PC-3 (cell line): ENCODE measurements at regions not wholly inside any gene's neighbourhood (a gene's known extent, or its start where the extent isn't known, plus 50 kb on each side); places are given as distances from the start of the nearest gene placed in this dataset.

ENCODE experiments used
- ATAC-seq: fragments of 200-7000 bp; cut with Tn5 transposase; 2 replicates; pipeline ENCODE4 v1.9.1; 2020; ENCODE audit warnings: mild to moderate bottlenecking, moderate library complexity
- BruUV-seq: library from RNA; stranded (reverse); fragments of 400-500 nt; replicated peaks from 2 replicates; lab custom pipeline; 2021; lab: Mats Ljungman, UMichigan
- CTCF ChIA-PET: fragments of 300-600 bp; sonication (Branson Sonifier 250); formaldehyde crosslinking; loops from one replicate; lab custom pipeline; 2022; ENCODE audit warnings: antibody characterized with exemption; lab: Charles Lee
- POLR2A ChIA-PET: fragments of 300-600 bp; sonication (Branson Sonifier 250); formaldehyde crosslinking; loops from one replicate; lab custom pipeline; 2022; ENCODE audit warnings: antibody characterized with exemption; ENCODE audit not compliant: unreplicated experiment; lab: Charles Lee
- DNase-seq: peaks from one replicate; pipeline ENCODE4 v3.0.0-alpha.2; 2015
- H2AFZ ChIP-seq: fragments of 300-600 bp; sonication (generic); 2 replicates; pipeline ENCODE4 v1.6.0; 2016; ENCODE audit warnings: antibody characterized with exemption, low read length
- H3F3A ChIP-seq: fragments of 300-600 bp; sonication (generic); one replicate; pipeline ENCODE4 v1.6.0; 2017; ENCODE audit warnings: antibody characterized with exemption, low read length, control low read depth, mild to moderate bottlenecking; ENCODE audit not compliant: unreplicated experiment
- H3K27ac ChIP-seq: fragments of 300-600 bp; sonication (generic); 2 replicates; pipeline ENCODE4 v1.5.1; 2016; ENCODE audit warnings: mild to moderate bottlenecking, low read length
- H3K27me3 ChIP-seq: fragments of 300-600 bp; sonication (generic); 2 replicates; pipeline ENCODE4 v1.6.1; 2016; ENCODE audit warnings: low read length, mixed read lengths
- H3K36me3 ChIP-seq: fragments of 300-600 bp; sonication (generic); 2 replicates; pipeline ENCODE4 v1.6.1; 2016; ENCODE audit warnings: low read depth, mixed run types, low read length, mixed read lengths
- H3K4me1 ChIP-seq: fragments of 300-600 bp; sonication (generic); 2 replicates; pipeline ENCODE4 v1.5.1; 2016; ENCODE audit warnings: low read length; ENCODE audit not compliant: insufficient read depth
- H3K4me2 ChIP-seq: fragments of 300-600 bp; sonication (generic); 2 replicates; pipeline ENCODE4 v1.6.0; 2016; ENCODE audit warnings: low read length
- H3K4me3 ChIP-seq: fragments of 300-600 bp; sonication (generic); 2 replicates; pipeline ENCODE4 v1.5.1; 2016; ENCODE audit warnings: mild to moderate bottlenecking, low read length, mixed read lengths
- H3K79me2 ChIP-seq: fragments of 300-600 bp; sonication (generic); 2 replicates; pipeline ENCODE4 v1.6.1; 2017; ENCODE audit warnings: low read length, mixed read lengths
- H3K9ac ChIP-seq: fragments of 300-600 bp; sonication (generic); 2 replicates; pipeline ENCODE4 v1.6.0; 2016; ENCODE audit warnings: mild to moderate bottlenecking, low read length
- H3K9me2 ChIP-seq: fragments of 300-600 bp; sonication (generic); replicated peaks from 2 replicates; pipeline ENCODE4 v1.6.1; 2016; ENCODE audit warnings: mixed run types, low read length, mixed read lengths
- H3K9me3 ChIP-seq: fragments of 300-600 bp; sonication (generic); 2 replicates; pipeline ENCODE4 v1.6.1; 2016; ENCODE audit warnings: low read length, mixed read lengths
- H4K20me1 ChIP-seq: fragments of 300-600 bp; sonication (generic); 2 replicates; pipeline ENCODE4 v1.6.1; 2016; ENCODE audit warnings: low read length, mixed read lengths
- EZH2 ChIP-seq: fragments of 300-600 bp; sonication (generic); IDR thresholded peaks from one replicate; pipeline ENCODE4 v1.6.1; 2017; ENCODE audit warnings: antibody characterized with exemption, mild to moderate bottlenecking, low read length; ENCODE audit not compliant: unreplicated experiment
- EZH2phosphoT487 ChIP-seq: fragments of 300-600 bp; sonication (generic); IDR thresholded peaks from 2 replicates; pipeline ENCODE4 v1.6.1; 2018; ENCODE audit warnings: mild to moderate bottlenecking, antibody characterized with exemption, low read length, borderline replicate concordance
- intact Hi-C: fragments of 100-400 bp; cut with micrococcal nuclease; formaldehyde crosslinking; loops from 2 replicates; pipeline ENCODE4 v1.9.0; 2023
- TF ChIP-seq, protein P1 (sequence below): fragments of 300-600 bp; sonication (generic); conservative IDR thresholded peaks from 2 replicates; pipeline ENCODE4 v1.5.1; 2017; ENCODE audit warnings: antibody characterized with exemption, low read depth, mild to moderate bottlenecking, low read length

DNA sequence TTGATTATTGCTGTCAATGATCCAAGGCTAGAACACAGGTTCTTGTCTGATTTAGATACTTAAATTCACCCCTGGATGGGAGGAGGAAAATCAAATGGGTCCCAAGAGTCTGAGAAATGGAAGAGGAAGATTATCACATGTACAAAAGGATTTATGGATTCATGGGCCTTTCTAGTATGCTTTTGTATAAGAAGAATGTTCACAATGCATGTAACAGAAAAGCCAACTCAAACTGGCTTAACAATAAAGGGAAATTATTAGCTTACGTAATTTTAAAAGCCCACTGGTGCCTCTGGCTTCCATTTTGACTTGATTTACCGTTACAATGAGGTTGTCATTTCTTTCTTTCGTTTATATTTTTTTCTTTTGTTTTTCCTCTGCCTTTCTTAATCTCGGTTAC, 782.5 kb upstream of the GRM7 start:
- Histone ChIP-seq H3K79me2 (no peaks in the 10 kb centered on the region), H3K9me2 (no peaks in the 10 kb centered on the region), H3K4me2 (no peak overlapping the region), H3K36me3 (no peaks in the 10 kb centered on the region), H4K20me1 (no peaks in the 10 kb centered on the region), H2AFZ (no peak overlapping the region), H3K27ac (no peak overlapping the region), H3K27me3 (no peaks in the 10 kb centered on the region), H3K9ac (no peak overlapping the region), H3K4me1 (no peaks in the 10 kb centered on the region), H3F3A (no peaks in the 10 kb centered on the region), H3K9me3 (no peaks in the 10 kb centered on the region; the same call in 1 of the 2 replicates), H3K4me3 (no peak overlapping the region)
- ATAC-seq: no peak
- ChIA-PET POLR2A (no interaction called here), CTCF (no interaction called here)
- DNase-seq: no peak
- intact Hi-C loops: no loop called here
- TF ChIP-seq, protein P1, sequence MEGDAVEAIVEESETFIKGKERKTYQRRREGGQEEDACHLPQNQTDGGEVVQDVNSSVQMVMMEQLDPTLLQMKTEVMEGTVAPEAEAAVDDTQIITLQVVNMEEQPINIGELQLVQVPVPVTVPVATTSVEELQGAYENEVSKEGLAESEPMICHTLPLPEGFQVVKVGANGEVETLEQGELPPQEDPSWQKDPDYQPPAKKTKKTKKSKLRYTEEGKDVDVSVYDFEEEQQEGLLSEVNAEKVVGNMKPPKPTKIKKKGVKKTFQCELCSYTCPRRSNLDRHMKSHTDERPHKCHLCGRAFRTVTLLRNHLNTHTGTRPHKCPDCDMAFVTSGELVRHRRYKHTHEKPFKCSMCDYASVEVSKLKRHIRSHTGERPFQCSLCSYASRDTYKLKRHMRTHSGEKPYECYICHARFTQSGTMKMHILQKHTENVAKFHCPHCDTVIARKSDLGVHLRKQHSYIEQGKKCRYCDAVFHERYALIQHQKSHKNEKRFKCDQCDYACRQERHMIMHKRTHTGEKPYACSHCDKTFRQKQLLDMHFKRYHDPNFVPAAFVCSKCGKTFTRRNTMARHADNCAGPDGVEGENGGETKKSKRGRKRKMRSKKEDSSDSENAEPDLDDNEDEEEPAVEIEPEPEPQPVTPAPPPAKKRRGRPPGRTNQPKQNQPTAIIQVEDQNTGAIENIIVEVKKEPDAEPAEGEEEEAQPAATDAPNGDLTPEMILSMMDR: no peak
- no peak for TF ChIP-seq EZH2phosphoT487
- TF ChIP-seq EZH2: no peak
- BruUV-seq: no TSS peak

DNA sequence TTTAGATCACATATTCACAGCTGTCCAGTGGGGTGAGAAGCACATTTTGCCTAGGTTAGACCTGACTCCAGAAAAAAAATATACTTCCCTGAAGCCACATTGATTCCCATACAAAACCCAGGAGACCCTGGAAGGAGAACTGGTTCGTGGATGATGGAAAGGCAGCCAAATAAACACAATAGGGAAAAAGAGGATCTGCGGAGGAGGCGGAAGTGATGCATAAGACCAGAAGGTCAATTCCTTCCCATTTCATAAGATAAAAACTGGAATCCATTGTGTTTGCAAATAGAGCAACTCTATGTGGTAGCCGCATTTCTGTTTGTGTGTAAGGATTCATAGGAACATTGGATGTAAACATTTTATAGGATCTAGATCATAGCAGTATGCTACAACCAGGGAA, 781.9 kb upstream of the GRM7 start:
- ChIA-PET CTCF (no interaction called here), POLR2A (no interaction called here)
- ATAC-seq: no peak
- intact Hi-C loops: no loop called here
- H3K9ac ChIP-seq: no peak overlapping the region
- H3K27ac ChIP-seq: no peak overlapping the region
- no peak overlapping the region for H3K4me3 ChIP-seq
- H3K4me1 ChIP-seq: no peaks in the 10 kb centered on the region
- H4K20me1 ChIP-seq: no peaks in the 10 kb centered on the region
- no TSS peak for BruUV-seq
- no peaks in the 10 kb centered on the region for H3K36me3 ChIP-seq
- no peaks in the 10 kb centered on the region for H3F3A ChIP-seq
- no peak for DNase-seq
- no peaks in the 10 kb centered on the region for H3K9me2 ChIP-seq
- TF ChIP-seq EZH2phosphoT487: no peak
- TF ChIP-seq EZH2: no peak
- TF ChIP-seq, protein P1: no peak
- no peak overlapping the region for H2AFZ ChIP-seq
- no peak overlapping the region for H3K4me2 ChIP-seq
- H3K79me2 ChIP-seq: no peaks in the 10 kb centered on the region
- no peaks in the 10 kb centered on the region; the same call in 1 of the 2 replicates for H3K9me3 ChIP-seq
- H3K27me3 ChIP-seq: no peaks in the 10 kb centered on the region

DNA sequence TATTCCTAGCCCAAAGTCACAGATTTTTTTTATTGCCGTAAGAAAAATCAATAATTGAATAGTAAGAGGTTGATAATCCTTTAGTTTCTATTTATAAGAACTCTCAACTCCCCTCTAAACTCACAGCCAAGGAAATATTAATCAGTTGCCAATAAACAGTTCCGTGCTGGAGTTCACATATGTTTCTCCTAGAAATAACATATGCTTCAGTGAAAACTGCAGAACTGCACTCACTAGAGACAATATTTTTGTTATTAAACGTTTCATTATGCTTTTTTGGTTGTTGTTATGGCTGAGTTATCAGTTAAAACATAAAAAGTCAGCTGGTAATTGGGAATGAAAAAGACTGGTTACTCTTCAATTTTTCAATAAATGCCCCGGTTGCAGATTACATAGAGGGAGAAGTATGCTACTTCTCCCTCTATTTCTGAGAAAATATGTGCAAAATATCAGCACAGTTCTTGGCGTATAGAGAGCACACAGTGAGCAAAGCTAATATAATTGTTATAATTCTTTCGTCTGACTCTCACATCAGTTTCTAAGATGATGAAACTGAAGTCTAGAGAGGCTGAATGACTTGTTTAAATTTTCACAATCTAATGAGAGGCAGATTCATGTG, 781.2 kb upstream of the GRM7 start:
- TF ChIP-seq, protein P1: no peak
- TF ChIP-seq EZH2phosphoT487: no peak
- TF ChIP-seq EZH2: no peak
- no peak overlapping the region for H3K9ac ChIP-seq
- H3K4me3 ChIP-seq: no peak overlapping the region
- CTCF ChIA-PET: no interaction called here
- H3K9me2 ChIP-seq: no peaks in the 10 kb centered on the region
- H3K27ac ChIP-seq: no peak overlapping the region
- H3K4me1 ChIP-seq: no peaks in the 10 kb centered on the region
- H3K79me2 ChIP-seq: no peaks in the 10 kb centered on the region
- no peaks in the 10 kb centered on the region for H3K27me3 ChIP-seq
- H4K20me1 ChIP-seq: no peaks in the 10 kb centered on the region
- POLR2A ChIA-PET: no interaction called here
- no TSS peak for BruUV-seq
- no peak overlapping the region for H2AFZ ChIP-seq
- DNase-seq: no peak
- intact Hi-C loops: no loop called here
- no peak overlapping the region for H3K4me2 ChIP-seq
- no peaks in the 10 kb centered on the region; the same call in 1 of the 2 replicates for H3K9me3 ChIP-seq
- no peaks in the 10 kb centered on the region for H3F3A ChIP-seq
- ATAC-seq: no peak
- no peaks in the 10 kb centered on the region for H3K36me3 ChIP-seq
